Left forelimb (tissue), 1 donor: ENCODE measurements at regions not wholly inside any gene's neighbourhood (a gene's known extent, or its start where the extent isn't known, plus 50 kb on each side); places are given as distances from the start of the nearest gene placed in this dataset.
"Not testable (repeated sequence)": the region's sequence is repeated elsewhere in the genome, so short reads cannot be mapped to it uniquely, and the experiment has no call there.

Experiments
- DNase-seq: peaks from one replicate; pipeline ENCODE4 v3.0.0-alpha.2; 2018; ENCODE audit warnings: low spot score

DNA sequence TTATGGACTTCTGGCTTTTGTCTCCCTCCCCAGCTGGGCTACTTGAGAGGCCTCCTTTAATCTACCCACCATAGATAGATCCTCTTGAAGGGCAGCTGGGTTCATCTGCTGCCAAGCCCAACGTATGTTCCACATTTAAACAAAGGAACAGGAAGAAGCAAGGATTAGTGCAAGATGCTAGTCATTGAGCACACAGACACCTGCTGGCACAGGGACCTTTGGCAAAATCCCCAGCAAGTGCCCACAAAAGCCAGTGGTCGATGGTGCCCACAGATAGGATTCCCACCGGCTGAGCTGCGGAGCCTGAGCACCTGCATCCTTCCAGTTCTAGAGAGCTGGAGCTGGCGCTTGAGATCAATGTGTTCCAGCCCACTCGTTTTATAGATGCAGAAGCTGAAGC is 57.7 kb upstream of the SHB start:
- DNase-seq, result no peak

DNA sequence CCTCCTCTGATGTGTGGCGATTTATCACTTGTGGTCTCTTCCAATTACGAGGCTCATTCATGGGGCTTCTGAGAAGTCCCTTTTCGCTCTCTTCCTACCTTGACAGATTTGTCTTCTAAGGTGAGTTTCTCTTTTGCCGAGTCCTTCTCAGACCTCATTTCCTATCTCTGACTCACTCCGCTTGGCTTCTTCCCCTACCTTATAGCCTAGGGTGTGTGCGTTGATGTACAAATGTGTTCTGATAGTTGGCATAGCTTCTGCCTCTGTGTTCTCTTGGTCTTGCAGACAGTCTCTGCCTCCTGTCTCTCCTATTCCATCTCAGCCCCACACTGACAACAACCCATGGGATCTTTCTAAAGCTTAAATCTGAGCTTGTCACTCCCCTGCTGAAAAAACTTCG is 56.9 kb upstream of the SHB start:
- DNase-seq, result no peak

DNA sequence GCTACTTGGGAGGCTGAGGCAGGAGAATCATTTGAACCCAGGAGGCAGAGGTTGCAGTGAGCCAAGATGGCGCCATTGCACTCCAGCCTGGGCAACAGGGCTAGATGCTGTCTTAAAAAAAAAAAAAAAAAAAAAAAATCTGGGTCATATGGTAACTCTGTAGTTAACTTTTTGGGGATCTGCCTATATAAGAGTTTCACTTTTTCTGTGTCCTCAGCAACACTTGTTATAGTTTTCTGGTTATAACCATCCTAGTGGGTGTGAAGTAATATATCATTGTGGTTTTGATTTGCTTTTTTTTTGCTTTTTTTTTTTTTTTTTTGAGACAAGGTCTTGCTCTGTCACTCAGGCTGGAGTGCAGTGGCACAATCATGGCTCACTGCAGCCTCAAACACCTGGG is 54.3 kb upstream of the SHB start:
- DNase-seq, result not testable (repeated sequence)

DNA sequence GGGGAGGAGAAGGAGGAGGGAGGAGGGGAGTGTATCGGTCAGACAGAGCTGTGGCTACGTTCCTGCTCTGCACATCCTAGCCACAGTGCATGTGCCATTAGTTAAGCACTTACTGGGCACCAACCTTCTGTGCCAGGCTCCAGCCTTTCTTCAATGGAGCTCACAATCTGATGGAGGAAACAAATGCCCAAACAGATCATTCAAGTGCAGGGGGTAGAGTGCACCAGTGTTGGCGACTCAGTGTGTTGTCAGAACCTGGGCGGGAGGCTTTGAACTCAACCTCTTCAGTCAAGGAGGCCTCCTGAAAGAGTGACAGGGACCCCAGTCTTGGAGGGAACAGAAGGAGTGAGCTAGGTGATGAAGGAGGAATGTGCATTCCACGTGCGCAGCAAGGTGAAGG is 51.9 kb upstream of the SHB start:
- no peak for DNase-seq

DNA sequence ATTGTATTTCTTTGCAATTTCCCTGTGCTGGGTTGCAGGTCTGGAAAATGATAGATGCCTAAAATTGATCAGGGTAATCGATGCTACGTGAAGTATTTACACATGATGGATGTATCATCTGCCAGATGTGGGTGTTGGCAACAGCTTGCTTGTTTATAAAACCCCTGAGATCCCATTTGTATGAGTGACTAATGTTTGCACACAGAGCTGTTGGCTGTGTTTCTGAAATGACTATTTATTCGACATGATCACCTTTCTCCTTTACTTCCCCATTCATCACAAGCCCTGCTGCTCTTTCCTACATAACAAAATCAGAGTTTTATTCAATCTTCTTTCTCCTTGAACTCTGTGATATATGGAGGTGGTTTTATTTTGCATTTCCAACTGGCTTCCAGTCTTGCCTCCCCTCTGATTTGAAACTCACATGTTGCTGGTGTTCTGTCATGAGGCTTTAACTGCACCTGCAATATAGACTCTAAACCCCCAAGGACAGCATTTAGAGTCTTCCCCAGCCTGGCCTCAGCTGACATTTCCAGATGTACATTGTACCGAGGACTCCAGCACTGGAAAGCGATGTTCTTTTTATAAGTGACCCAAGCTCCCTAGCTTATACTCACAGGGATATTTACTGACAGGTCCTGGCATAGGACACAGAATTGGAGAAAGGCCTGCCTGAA is 50.7 kb upstream of the SHB start:
- DNase-seq, result no peak

DNA sequence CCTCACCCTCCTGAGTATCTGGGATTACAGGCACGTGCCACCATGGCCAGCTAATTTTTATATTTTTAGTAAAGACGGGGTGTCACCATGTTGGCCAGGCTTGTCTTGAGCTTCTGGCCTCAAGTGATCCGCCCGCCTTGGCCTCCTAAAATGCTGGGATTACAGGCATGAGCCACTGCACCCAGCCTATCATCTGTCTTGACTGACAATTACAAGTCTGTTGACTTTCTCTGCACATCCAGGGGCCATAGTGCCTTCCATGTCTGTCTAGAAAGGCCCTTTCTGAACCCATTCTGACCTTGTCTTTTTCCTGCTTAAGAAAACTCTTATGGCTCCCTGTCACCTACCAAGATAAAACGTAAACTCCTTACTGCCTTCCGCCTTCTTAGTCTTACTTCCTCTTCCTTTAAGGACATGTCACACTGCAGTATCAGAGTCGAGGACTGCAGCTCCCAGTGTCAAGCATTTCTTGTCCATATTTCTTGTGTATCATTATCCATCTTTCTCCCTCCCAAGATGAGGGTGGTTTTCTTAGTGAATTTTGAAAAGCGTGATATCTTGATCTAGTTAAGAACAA is 49.9 kb upstream of the SHB start:
- no peak for DNase-seq
